ENCODE measurements at regions not wholly inside any gene's neighbourhood (a gene's known extent, or its start where the extent isn't known, plus 50 kb on each side); places are given as distances from the start of the nearest gene placed in this dataset.
"Not testable (repeated sequence)": the region's sequence is repeated elsewhere in the genome, so short reads cannot be mapped to it uniquely, and the experiment has no call there.

- DNase-seq, result no peak
These were observed 54.1 kb upstream of the PEG3 start for GRCh38 chr19:56894626-56895025.

GRCh38 chr19:56896095-56896494 lies 55.6 kb upstream of the PEG3 start:
- DNase-seq, result no peak

- no peak for DNase-seq
These were observed 59.4 kb upstream of the PEG3 start for GRCh38 chr19:56899943-56900342.

- DNase-seq, result no peak
These were observed 60.1 kb upstream of the PEG3 start for GRCh38 chr19:56900573-56901097.

- DNase-seq, result no peak
These were observed 65.2 kb upstream of the PEG3 start for GRCh38 chr19:56905631-56906150.

GRCh38 chr19:56912401-56913112 lies 72.0 kb upstream of the PEG3 start:
- no peak for DNase-seq

GRCh38 chr19:56913113-56913455 lies 72.6 kb upstream of the PEG3 start:
- not testable (repeated sequence) for DNase-seq

GRCh38 chr19:56916528-56916927 lies 76.0 kb upstream of the PEG3 start:
- DNase-seq, result no peak

- no peak for DNase-seq
These were observed 77.0 kb upstream of the PEG3 start for GRCh38 chr19:56917529-56917928.

- DNase-seq, result no peak
These were observed 77.5 kb upstream of the PEG3 start for GRCh38 chr19:56917998-56918397.

- no peak for DNase-seq
These were observed 78.3 kb upstream of the PEG3 start for GRCh38 chr19:56918682-56919307.

GRCh38 chr19:56919308-56919995 lies 78.9 kb upstream of the PEG3 start:
- no peak for DNase-seq

GRCh38 chr19:56926094-56926493 lies 85.6 kb upstream of the PEG3 start:
- DNase-seq, result not testable (repeated sequence)

- DNase-seq, result no peak
These were observed 86.8 kb upstream of the PEG3 start for GRCh38 chr19:56927294-56927693.

GRCh38 chr19:56927791-56928207 lies 87.3 kb upstream of the PEG3 start:
- no peak for DNase-seq

GRCh38 chr19:56930647-56931535 lies 90.4 kb upstream of the PEG3 start:
- DNase-seq, result no peak

GRCh38 chr19:56933014-56933705 lies 92.6 kb upstream of the PEG3 start:
- DNase-seq, result no peak

- DNase-seq, result no peak
These were observed 94.0 kb upstream of the PEG3 start for GRCh38 chr19:56934438-56935090.

- DNase-seq, result no peak
These were observed 99.4 kb upstream of the PEG3 start for GRCh38 chr19:56939951-56940350.

- peak in 2 of 5 experiments; percentile 12 to 14 for DNase-seq
These were observed 102.2 kb upstream of the PEG3 start for GRCh38 chr19:56942756-56943155.

- DNase-seq, result no peak
These were observed 105.6 kb upstream of the PEG3 start for GRCh38 chr19:56946159-56946558.
